ENCODE measurements at regions not wholly inside any gene's neighbourhood (a gene's known extent, or its start where the extent isn't known, plus 50 kb on each side); places are given as distances from the start of the nearest gene placed in this dataset.

DNA sequence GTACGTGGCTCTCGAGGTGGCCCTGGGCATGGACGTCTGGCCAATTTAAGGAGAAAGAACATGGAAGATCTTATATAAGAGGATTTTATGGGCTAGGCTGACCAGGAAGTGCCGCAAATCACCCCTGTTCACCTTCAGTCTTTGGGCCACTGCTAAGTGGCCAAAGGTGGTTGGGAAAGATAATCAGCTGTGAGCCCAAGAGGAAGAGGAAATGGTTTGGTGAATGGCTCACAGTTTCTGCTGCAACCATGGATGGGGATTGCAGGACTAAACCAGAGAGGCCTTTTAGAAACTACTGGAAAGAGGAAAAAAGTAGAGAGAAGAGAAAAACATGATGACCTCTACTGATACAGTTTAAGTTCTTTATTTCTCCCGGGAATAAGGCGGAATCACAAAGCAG lies 96.0 kb upstream of the ARHGAP20 start:
- TF ChIP-seq POLR2A (IDR thresholded peaks at IDR 0.05): no peak
- TF ChIP-seq, protein P1, sequence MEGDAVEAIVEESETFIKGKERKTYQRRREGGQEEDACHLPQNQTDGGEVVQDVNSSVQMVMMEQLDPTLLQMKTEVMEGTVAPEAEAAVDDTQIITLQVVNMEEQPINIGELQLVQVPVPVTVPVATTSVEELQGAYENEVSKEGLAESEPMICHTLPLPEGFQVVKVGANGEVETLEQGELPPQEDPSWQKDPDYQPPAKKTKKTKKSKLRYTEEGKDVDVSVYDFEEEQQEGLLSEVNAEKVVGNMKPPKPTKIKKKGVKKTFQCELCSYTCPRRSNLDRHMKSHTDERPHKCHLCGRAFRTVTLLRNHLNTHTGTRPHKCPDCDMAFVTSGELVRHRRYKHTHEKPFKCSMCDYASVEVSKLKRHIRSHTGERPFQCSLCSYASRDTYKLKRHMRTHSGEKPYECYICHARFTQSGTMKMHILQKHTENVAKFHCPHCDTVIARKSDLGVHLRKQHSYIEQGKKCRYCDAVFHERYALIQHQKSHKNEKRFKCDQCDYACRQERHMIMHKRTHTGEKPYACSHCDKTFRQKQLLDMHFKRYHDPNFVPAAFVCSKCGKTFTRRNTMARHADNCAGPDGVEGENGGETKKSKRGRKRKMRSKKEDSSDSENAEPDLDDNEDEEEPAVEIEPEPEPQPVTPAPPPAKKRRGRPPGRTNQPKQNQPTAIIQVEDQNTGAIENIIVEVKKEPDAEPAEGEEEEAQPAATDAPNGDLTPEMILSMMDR (IDR thresholded peaks at IDR 0.05): no peak
